ENCODE measurements at regions not wholly inside any gene's neighbourhood (a gene's known extent, or its start where the extent isn't known, plus 50 kb on each side); places are given as distances from the start of the nearest gene placed in this dataset.

- no peak for TF ChIP-seq YY1 (IDR thresholded peaks at IDR 0.05; ENCODE audit: insufficient read depth, insufficient read length)
- no peak for TF ChIP-seq SUZ12 (IDR thresholded peaks at IDR 0.05; ENCODE audit: extremely low read depth, insufficient read depth, insufficient read length)
- no peak for TF ChIP-seq ZNF274 (IDR thresholded peaks at IDR 0.05; ENCODE audit: low read depth, low read length)
- no peak overlapping the region for H3K9ac ChIP-seq (ENCODE audit: insufficient read length, low read depth)
- DNase-seq (ENCODE audit: low read depth, low spot score) = no peak
These were observed 121.2 kb upstream of the PTGFR start for GRCh38 chr1:78369546-78369945.

GRCh38 chr1:78370356-78370755 is 120.4 kb upstream of the PTGFR start:
- Histone ChIP-seq H3K4me3 (ENCODE audit: insufficient read length, low read depth) (no peak overlapping the region), H3K9me3 (ENCODE audit: insufficient read depth, low read length) (no peaks in the 10 kb centered on the region), H3K27me3 (ENCODE audit: insufficient read depth, insufficient read length) (no peaks in the 10 kb centered on the region), H3K4me1 (ENCODE audit: insufficient read depth, insufficient read length) (no peaks in the 10 kb centered on the region), H3K9ac (ENCODE audit: insufficient read length, low read depth) (no peak overlapping the region), H3K36me3 (ENCODE audit: insufficient read depth, insufficient read length, low read length) (no peaks in the 10 kb centered on the region)
- no peak for DNase-seq (ENCODE audit: low read depth, low spot score)
- TF ChIP-seq YY1 (IDR thresholded peaks at IDR 0.05; ENCODE audit: insufficient read depth, insufficient read length) (no peak), ZNF274 (IDR thresholded peaks at IDR 0.05; ENCODE audit: low read depth, low read length) (no peak), SUZ12 (IDR thresholded peaks at IDR 0.05; ENCODE audit: extremely low read depth, insufficient read depth, insufficient read length) (no peak)

More at GRCh38 chr1:78369546-78369945, 121.2 kb upstream of the PTGFR start:
- no peaks in the 10 kb centered on the region for H3K27me3 ChIP-seq (ENCODE audit: insufficient read depth, insufficient read length)
- no peaks in the 10 kb centered on the region for H3K9me3 ChIP-seq (ENCODE audit: insufficient read depth, low read length)
- no peak overlapping the region for H3K4me3 ChIP-seq (ENCODE audit: insufficient read length, low read depth)
- no peaks in the 10 kb centered on the region for H3K36me3 ChIP-seq (ENCODE audit: insufficient read depth, insufficient read length, low read length)
- H3K4me1 ChIP-seq (ENCODE audit: insufficient read depth, insufficient read length) = no peaks in the 10 kb centered on the region

GRCh38 chr1:78370779-78371482 is 119.8 kb upstream of the PTGFR start:
- Histone ChIP-seq H3K36me3 (ENCODE audit: insufficient read depth, insufficient read length, low read length) (no peaks in the 10 kb centered on the region), H3K9me3 (ENCODE audit: insufficient read depth, low read length) (no peaks in the 10 kb centered on the region), H3K9ac (ENCODE audit: insufficient read length, low read depth) (no peak overlapping the region), H3K4me3 (ENCODE audit: insufficient read length, low read depth) (no peak overlapping the region), H3K27me3 (ENCODE audit: insufficient read depth, insufficient read length) (no peaks in the 10 kb centered on the region), H3K4me1 (ENCODE audit: insufficient read depth, insufficient read length) (no peaks in the 10 kb centered on the region)
- TF ChIP-seq SUZ12 (IDR thresholded peaks at IDR 0.05; ENCODE audit: extremely low read depth, insufficient read depth, insufficient read length) (no peak), ZNF274 (IDR thresholded peaks at IDR 0.05; ENCODE audit: low read depth, low read length) (no peak), YY1 (IDR thresholded peaks at IDR 0.05; ENCODE audit: insufficient read depth, insufficient read length) (no peak)
- no peak for DNase-seq (ENCODE audit: low read depth, low spot score)

GRCh38 chr1:78373676-78374075 is 117.1 kb upstream of the PTGFR start:
- TF ChIP-seq YY1 (IDR thresholded peaks at IDR 0.05; ENCODE audit: insufficient read depth, insufficient read length) (no peak), SUZ12 (IDR thresholded peaks at IDR 0.05; ENCODE audit: extremely low read depth, insufficient read depth, insufficient read length) (no peak), ZNF274 (IDR thresholded peaks at IDR 0.05; ENCODE audit: low read depth, low read length) (no peak)
- H3K4me1 ChIP-seq (ENCODE audit: insufficient read depth, insufficient read length) = no peaks in the 10 kb centered on the region
- H3K27me3 ChIP-seq (ENCODE audit: insufficient read depth, insufficient read length) = no peaks in the 10 kb centered on the region
- no peak overlapping the region for H3K9ac ChIP-seq (ENCODE audit: insufficient read length, low read depth)
- no peaks in the 10 kb centered on the region for H3K36me3 ChIP-seq (ENCODE audit: insufficient read depth, insufficient read length, low read length)
- DNase-seq (ENCODE audit: low read depth, low spot score) = no peak
- H3K4me3 ChIP-seq (ENCODE audit: insufficient read length, low read depth) = no peak overlapping the region
- no peaks in the 10 kb centered on the region for H3K9me3 ChIP-seq (ENCODE audit: insufficient read depth, low read length)

- TF ChIP-seq YY1 (IDR thresholded peaks at IDR 0.05; ENCODE audit: insufficient read depth, insufficient read length) (no peak), SUZ12 (IDR thresholded peaks at IDR 0.05; ENCODE audit: extremely low read depth, insufficient read depth, insufficient read length) (no peak), ZNF274 (IDR thresholded peaks at IDR 0.05; ENCODE audit: low read depth, low read length) (no peak)
- DNase-seq (ENCODE audit: low read depth, low spot score) = no peak
- Histone ChIP-seq H3K4me1 (ENCODE audit: insufficient read depth, insufficient read length) (no peaks in the 10 kb centered on the region), H3K36me3 (ENCODE audit: insufficient read depth, insufficient read length, low read length) (no peaks in the 10 kb centered on the region), H3K27me3 (ENCODE audit: insufficient read depth, insufficient read length) (no peaks in the 10 kb centered on the region), H3K4me3 (ENCODE audit: insufficient read length, low read depth) (no peak overlapping the region), H3K9ac (ENCODE audit: insufficient read length, low read depth) (no peak overlapping the region), H3K9me3 (ENCODE audit: insufficient read depth, low read length) (no peaks in the 10 kb centered on the region)
These were observed 114.8 kb upstream of the PTGFR start for GRCh38 chr1:78375996-78376395.

- no peak overlapping the region for H3K4me3 ChIP-seq (ENCODE audit: insufficient read length, low read depth)
- H3K4me1 ChIP-seq (ENCODE audit: insufficient read depth, insufficient read length) = no peaks in the 10 kb centered on the region
- TF ChIP-seq YY1 (IDR thresholded peaks at IDR 0.05; ENCODE audit: insufficient read depth, insufficient read length) (no peak), SUZ12 (IDR thresholded peaks at IDR 0.05; ENCODE audit: extremely low read depth, insufficient read depth, insufficient read length) (no peak), ZNF274 (IDR thresholded peaks at IDR 0.05; ENCODE audit: low read depth, low read length) (no peak)
- no peak overlapping the region for H3K9ac ChIP-seq (ENCODE audit: insufficient read length, low read depth)
- no peaks in the 10 kb centered on the region for H3K27me3 ChIP-seq (ENCODE audit: insufficient read depth, insufficient read length)
- DNase-seq (ENCODE audit: low read depth, low spot score) = no peak
- no peaks in the 10 kb centered on the region for H3K9me3 ChIP-seq (ENCODE audit: insufficient read depth, low read length)
- no peaks in the 10 kb centered on the region for H3K36me3 ChIP-seq (ENCODE audit: insufficient read depth, insufficient read length, low read length)
These were observed 113.3 kb upstream of the PTGFR start for GRCh38 chr1:78377356-78377928.

GRCh38 chr1:78383923-78384322 is 106.9 kb upstream of the PTGFR start:
- no peak overlapping the region for H3K9ac ChIP-seq (ENCODE audit: insufficient read length, low read depth)
- no peaks in the 10 kb centered on the region for H3K27me3 ChIP-seq (ENCODE audit: insufficient read depth, insufficient read length)
- H3K4me3 ChIP-seq (ENCODE audit: insufficient read length, low read depth) = no peak overlapping the region
- no peak for DNase-seq (ENCODE audit: low read depth, low spot score)
- H3K36me3 ChIP-seq (ENCODE audit: insufficient read depth, insufficient read length, low read length) = no peaks in the 10 kb centered on the region
- TF ChIP-seq SUZ12 (IDR thresholded peaks at IDR 0.05; ENCODE audit: extremely low read depth, insufficient read depth, insufficient read length) (no peak), ZNF274 (IDR thresholded peaks at IDR 0.05; ENCODE audit: low read depth, low read length) (no peak), YY1 (IDR thresholded peaks at IDR 0.05; ENCODE audit: insufficient read depth, insufficient read length) (no peak)
- H3K9me3 ChIP-seq (ENCODE audit: insufficient read depth, low read length) = no peaks in the 10 kb centered on the region
- no peaks in the 10 kb centered on the region for H3K4me1 ChIP-seq (ENCODE audit: insufficient read depth, insufficient read length)
